ENCODE measurements at regions not wholly inside any gene's neighbourhood (a gene's known extent, or its start where the extent isn't known, plus 50 kb on each side); places are given as distances from the start of the nearest gene placed in this dataset.
"Not testable (repeated sequence)": the region's sequence is repeated elsewhere in the genome, so short reads cannot be mapped to it uniquely, and the experiment has no call there.

DNA sequence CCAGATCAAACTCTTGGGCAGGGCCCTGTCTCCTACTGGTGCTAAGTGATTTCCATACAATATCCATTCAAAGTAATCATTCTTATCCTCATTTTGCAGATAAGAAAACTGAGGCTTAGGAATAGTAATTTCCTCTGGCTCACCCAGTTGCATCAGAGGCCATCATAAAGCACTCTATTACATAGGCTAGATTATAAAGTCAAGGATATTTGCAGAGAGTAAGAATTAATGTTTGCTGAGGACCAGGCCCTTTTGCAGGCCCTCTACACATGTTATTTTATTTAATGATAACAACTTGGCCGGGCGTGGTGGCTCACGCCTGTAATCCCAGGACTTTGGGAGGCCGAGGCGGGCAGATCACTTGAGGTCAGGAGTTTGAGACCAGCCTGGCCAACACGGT is 316.8 kb downstream of the ZNF674 start:
- Histone ChIP-seq H3K9me1 (ENCODE audit: control insufficient read depth, extremely low read depth, insufficient read depth, low read length) (no peaks in the 10 kb centered on the region), H3K4me1 (ENCODE audit: control insufficient read depth, extremely low read depth, insufficient read depth, low read length) (no peaks in the 10 kb centered on the region), H4K20me1 (ENCODE audit: control insufficient read depth, extremely low read depth, insufficient read depth, low read length) (no peaks in the 10 kb centered on the region), H3K4me2 (ENCODE audit: control insufficient read depth, extremely low read depth, insufficient read depth, low read depth, low read length) (no peak overlapping the region), H3K36me3 (ENCODE audit: control insufficient read depth in 2 of 2, extremely low read depth in 1 of 2, insufficient read depth in 2 of 2, low read length in 2 of 2) (no peaks in the 10 kb centered on the region), H3K27me3 (ENCODE audit: control insufficient read depth, extremely low read depth, insufficient read depth, low read length) (no peaks in the 10 kb centered on the region), H3K79me2 (ENCODE audit: control insufficient read depth, insufficient read depth, low read length) (no peaks in the 10 kb centered on the region), H3K9me3 (ENCODE audit: control insufficient read depth, low read depth, low read length) (no peaks in the 10 kb centered on the region), H3K4me3 (ENCODE audit: control insufficient read depth in 2 of 3, extremely low read depth in 1 of 3, insufficient read depth in 2 of 3, low read depth in 1 of 3, low read length in 3 of 3) (no peak overlapping the region), H3K27ac (ENCODE audit: control insufficient read depth, insufficient read depth, low read length) (no peak overlapping the region), H2AFZ (ENCODE audit: control insufficient read depth, low read length) (no peak overlapping the region), H3K9ac (ENCODE audit: control insufficient read depth, extremely low read depth, insufficient read depth, low read length) (no peak overlapping the region)
- FAIRE-seq (no peak), DNase-seq (ENCODE audit: low read depth, low spot score) (no peak)
- no peak for TF ChIP-seq EZH2 (IDR thresholded peaks at IDR 0.05; ENCODE audit: low read length)
- dilution Hi-C loops (cut with MboI; ENCODE audit: extremely low pct_ligation_motif_present, low sequenced_read_pairs) = no loop called here

DNA sequence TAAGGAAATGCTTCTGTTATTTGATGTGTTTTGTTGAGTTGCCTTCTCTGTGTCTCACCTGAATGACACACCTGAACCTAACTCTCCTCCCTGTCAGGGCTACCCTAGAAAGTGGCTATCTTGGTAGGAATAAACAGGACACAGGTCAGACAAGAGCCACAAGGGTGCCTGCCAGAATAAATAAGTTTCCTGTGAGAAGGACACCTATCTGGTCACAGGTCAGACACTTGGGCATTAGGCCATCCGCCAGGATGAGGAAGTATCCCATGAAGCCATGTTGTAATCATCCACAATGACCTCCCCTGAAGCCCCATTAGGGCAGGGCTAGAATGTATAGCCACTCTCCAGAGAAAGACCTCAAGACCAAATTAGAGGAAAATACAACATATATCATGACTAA is 318.8 kb downstream of the ZNF674 start:
- Histone ChIP-seq H3K9me1 (ENCODE audit: control insufficient read depth, extremely low read depth, insufficient read depth, low read length) (no peaks in the 10 kb centered on the region), H3K9me3 (ENCODE audit: control insufficient read depth, low read depth, low read length) (no peaks in the 10 kb centered on the region), H3K4me3 (ENCODE audit: control insufficient read depth in 2 of 3, extremely low read depth in 1 of 3, insufficient read depth in 2 of 3, low read depth in 1 of 3, low read length in 3 of 3) (no peak overlapping the region), H2AFZ (ENCODE audit: control insufficient read depth, low read length) (no peak overlapping the region), H3K4me1 (ENCODE audit: control insufficient read depth, extremely low read depth, insufficient read depth, low read length) (no peaks in the 10 kb centered on the region), H3K9ac (ENCODE audit: control insufficient read depth, extremely low read depth, insufficient read depth, low read length) (no peak overlapping the region), H3K27me3 (ENCODE audit: control insufficient read depth, extremely low read depth, insufficient read depth, low read length) (no peaks in the 10 kb centered on the region), H3K36me3 (ENCODE audit: control insufficient read depth in 2 of 2, extremely low read depth in 1 of 2, insufficient read depth in 2 of 2, low read length in 2 of 2) (no peaks in the 10 kb centered on the region), H3K79me2 (ENCODE audit: control insufficient read depth, insufficient read depth, low read length) (no peaks in the 10 kb centered on the region), H4K20me1 (ENCODE audit: control insufficient read depth, extremely low read depth, insufficient read depth, low read length) (no peaks in the 10 kb centered on the region), H3K4me2 (ENCODE audit: control insufficient read depth, extremely low read depth, insufficient read depth, low read depth, low read length) (no peak overlapping the region), H3K27ac (ENCODE audit: control insufficient read depth, insufficient read depth, low read length) (no peak overlapping the region)
- DNase-seq (ENCODE audit: low read depth, low spot score) (no peak), FAIRE-seq (no peak)
- dilution Hi-C loops (cut with MboI; ENCODE audit: extremely low pct_ligation_motif_present, low sequenced_read_pairs) = no loop called here
- TF ChIP-seq EZH2 (IDR thresholded peaks at IDR 0.05; ENCODE audit: low read length) (no peak), CTCF (optimal IDR thresholded peaks at IDR 0.05 in 1 of 3, IDR thresholded peaks at IDR 0.05 in 1 of 3, conservative IDR thresholded peaks at IDR 0.05 in 1 of 3; ENCODE audit: extremely low read depth in 1 of 3, insufficient read depth in 2 of 3, low read length in 3 of 3) (no peak)

- H3K4me3 ChIP-seq (ENCODE audit: control insufficient read depth in 2 of 3, extremely low read depth in 1 of 3, insufficient read depth in 2 of 3, low read depth in 1 of 3, low read length in 3 of 3); FAIRE-seq; H3K79me2 ChIP-seq (ENCODE audit: control insufficient read depth, insufficient read depth, low read length); DNase-seq (ENCODE audit: low read depth, low spot score); H4K20me1 ChIP-seq (ENCODE audit: control insufficient read depth, extremely low read depth, insufficient read depth, low read length); H2AFZ ChIP-seq (ENCODE audit: control insufficient read depth, low read length); H3K9ac ChIP-seq (ENCODE audit: control insufficient read depth, extremely low read depth, insufficient read depth, low read length); H3K4me1 ChIP-seq (ENCODE audit: control insufficient read depth, extremely low read depth, insufficient read depth, low read length); H3K27ac ChIP-seq (ENCODE audit: control insufficient read depth, insufficient read depth, low read length); H3K9me1 ChIP-seq (ENCODE audit: control insufficient read depth, extremely low read depth, insufficient read depth, low read length); H3K9me3 ChIP-seq (ENCODE audit: control insufficient read depth, low read depth, low read length); H3K27me3 ChIP-seq (ENCODE audit: control insufficient read depth, extremely low read depth, insufficient read depth, low read length); H3K36me3 ChIP-seq (ENCODE audit: control insufficient read depth in 2 of 2, extremely low read depth in 1 of 2, insufficient read depth in 2 of 2, low read length in 2 of 2); dilution Hi-C loops (cut with MboI; ENCODE audit: extremely low pct_ligation_motif_present, low sequenced_read_pairs); H3K4me2 ChIP-seq (ENCODE audit: control insufficient read depth, extremely low read depth, insufficient read depth, low read depth, low read length): not testable (repeated sequence)
These were observed 321.7 kb downstream of the ZNF674 start for GRCh38 chrX:46223499-46223898.
